CD14-positive monocyte (primary cell): ENCODE measurements at regions not wholly inside any gene's neighbourhood (a gene's known extent, or its start where the extent isn't known, plus 50 kb on each side); places are given as distances from the start of the nearest gene placed in this dataset.
A peak's percentile ranks its signal among the peaks of the same experiment; 100 is the strongest.

Source experiments
- DNase-seq, 3 donors: peaks; one replicate each; pipeline ENCODE4 v3.0.0-alpha.2; 2011 to 2022
- H2AFZ ChIP-seq: 2 replicates; pipeline ENCODE4 v1.6.0; 2012; ENCODE audit warnings: mild to moderate bottlenecking, low read depth, low read length, inconsistent platforms; ENCODE audit not compliant: insufficient read depth, poor library complexity, severe bottlenecking
- H3K27ac ChIP-seq, 2 donors: 1 replicate in 1 of 2; 2 replicates in 1 of 2; pipeline ENCODE4 v1.5.1; 2012 to 2013; ENCODE audit warnings: low read length in 2 of 2, control low read depth in 1 of 2, inconsistent platforms in 1 of 2, low read depth in 1 of 2, mild to moderate bottlenecking in 1 of 2
- H3K27me3 ChIP-seq, 2 donors: one replicate each; pipeline versions ENCODE4 v1.6.0 to v1.6.1; 2011 to 2013; ENCODE audit warnings: low read length in 2 of 2; ENCODE audit not compliant: control insufficient read depth in 2 of 2, insufficient read depth in 2 of 2
- H3K36me3 ChIP-seq, 2 donors: replicated peaks in 1 of 2; 1 replicate in 1 of 2; 2 replicates in 1 of 2; pipeline versions ENCODE4 v1.5.1 to v1.6.1; 2012 to 2013; ENCODE audit warnings: low read length in 2 of 2, control low read depth in 1 of 2, inconsistent platforms in 1 of 2, mild to moderate bottlenecking in 1 of 2; ENCODE audit not compliant: insufficient read depth in 2 of 2, control insufficient read depth in 1 of 2
- H3K4me1 ChIP-seq, 2 donors: 1 replicate in 1 of 2; 2 replicates in 1 of 2; pipeline versions ENCODE4 v1.5.1 to v1.6.1; 2012 to 2013; ENCODE audit warnings: low read length in 2 of 2, control low read depth in 1 of 2, inconsistent platforms in 1 of 2, mild to moderate bottlenecking in 1 of 2, moderate library complexity in 1 of 2; ENCODE audit not compliant: insufficient read depth in 2 of 2, control insufficient read depth in 1 of 2
- H3K4me2 ChIP-seq: replicated peaks from 2 replicates; pipeline ENCODE3; 2012; ENCODE audit warnings: low read length, moderate library complexity, mild to moderate bottlenecking; ENCODE audit not compliant: poor library complexity, severe bottlenecking; ENCODE audit errors: extremely low read depth
- H3K4me3 ChIP-seq, 3 experiments: fragments of 200-600 bp in 1 of 3; sonication (generic) in 1 of 3; replicated peaks in 1 of 3; 1 replicate in 2 of 3; 2 replicates in 1 of 3; pipeline ENCODE4 v1.5.1; 2011 to 2013; ENCODE audit warnings: low read length in 3 of 3, mild to moderate bottlenecking in 3 of 3, control low read depth in 2 of 3, low read depth in 2 of 3, inconsistent platforms in 1 of 3, moderate library complexity in 1 of 3
- H3K79me2 ChIP-seq: 2 replicates; pipeline ENCODE4 v1.6.0; 2012; ENCODE audit warnings: mild to moderate bottlenecking, control low read depth, inconsistent platforms, low read length, moderate library complexity; ENCODE audit not compliant: insufficient read depth
- H3K9ac ChIP-seq: 2 replicates; pipeline ENCODE4 v1.6.0; 2017; ENCODE audit warnings: low read length, mild to moderate bottlenecking; ENCODE audit not compliant: insufficient read depth, poor library complexity, severe bottlenecking
- H3K9me3 ChIP-seq, 2 donors: replicated peaks in 1 of 2; 1 replicate in 1 of 2; 2 replicates in 1 of 2; pipeline versions ENCODE4 v1.5.1 to v1.6.1; 2012 to 2013; ENCODE audit warnings: low read length in 2 of 2, control low read depth in 1 of 2; ENCODE audit not compliant: control insufficient read depth in 1 of 2, insufficient read depth in 1 of 2
- H4K20me1 ChIP-seq: 2 replicates; pipeline ENCODE4 v1.6.0; 2012; ENCODE audit warnings: mild to moderate bottlenecking, low read length, control low read depth, moderate library complexity; ENCODE audit not compliant: insufficient read depth
- H3K27ac Mint-ChIP-seq, 7 donors: one replicate each; pipeline ENCODE4 v1.8.0; 2020; ENCODE audit warnings: mild to moderate bottlenecking in 7 of 7, mixed read lengths in 7 of 7, moderate library complexity in 6 of 7, inconsistent platforms in 2 of 7
- H3K27me3 Mint-ChIP-seq, 3 donors: one replicate each; pipeline ENCODE4 v1.8.0; 2021 to 2022; ENCODE audit warnings: low read depth in 3 of 3, mild to moderate bottlenecking in 3 of 3, mixed read lengths in 3 of 3, moderate library complexity in 3 of 3, inconsistent platforms in 1 of 3
- H3K36me3 Mint-ChIP-seq, 2 donors: one replicate each; pipeline ENCODE4 v1.8.0; 2020; ENCODE audit warnings: mixed read lengths in 2 of 2, inconsistent platforms in 1 of 2, mild to moderate bottlenecking in 1 of 2
- H3K4me1 Mint-ChIP-seq: one replicate; pipeline ENCODE4 v1.8.0; 2020; ENCODE audit warnings: mild to moderate bottlenecking, mixed read lengths
- H3K4me3 Mint-ChIP-seq, 2 donors: one replicate each; pipeline ENCODE4 v1.8.0; 2020; ENCODE audit warnings: mild to moderate bottlenecking in 2 of 2, mixed read lengths in 2 of 2, moderate library complexity in 1 of 2
- H3K9me3 Mint-ChIP-seq, 7 donors: one replicate each; pipeline ENCODE4 v1.8.0; 2020 to 2022; ENCODE audit warnings: mixed read lengths in 7 of 7, mild to moderate bottlenecking in 6 of 7, moderate library complexity in 6 of 7, inconsistent platforms in 2 of 7
- whole genome bisulfite sequencing: methylation state at CpG from one replicate; pipeline ENCODE4 v1.1.5; 2013; ENCODE audit warnings: missing lambda C conversion rate; ENCODE audit not compliant: insufficient coverage; 5-methylcytosine and 5-hydroxymethylcytosine counted together
- intact Hi-C, 2 donors: fragments of 100-400 bp; cut with micrococcal nuclease; formaldehyde crosslinking; loops; one replicate each; pipeline versions ENCODE4 v1.15.0 to v1.15.1; 2023
- TF ChIP-seq, protein P1 (sequence below): fragments of 200-600 bp; IDR thresholded peaks from one replicate; pipeline ENCODE4 v1.8.0; 2022; ENCODE audit warnings: antibody characterized with exemption, mild to moderate bottlenecking

DNA sequence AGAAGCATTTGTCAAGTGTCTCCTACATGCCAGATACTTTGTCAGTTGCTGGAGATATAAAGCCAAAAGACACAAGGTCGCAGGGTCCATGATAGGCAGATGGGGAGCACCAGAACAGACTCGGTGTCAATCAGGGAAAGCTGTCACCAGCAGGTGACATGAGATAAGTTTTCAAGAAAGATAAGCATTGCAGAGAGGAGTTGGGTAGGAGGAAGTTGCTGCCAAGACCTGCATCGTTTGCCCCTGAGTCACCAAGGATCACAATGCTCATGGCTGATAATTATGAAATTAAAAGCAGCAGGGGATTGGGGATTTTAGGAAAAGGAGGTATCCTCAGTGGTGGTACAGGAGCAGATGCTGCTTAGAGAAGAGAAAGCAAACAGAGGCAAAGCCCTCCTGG is 551.1 kb upstream of the CDH11 start:
- Histone ChIP-seq H3K36me3 (no peaks in the 10 kb centered on the region), H3K9me3 (no peaks in the 10 kb centered on the region), H4K20me1 (no peaks in the 10 kb centered on the region), H3K27me3 (no peaks in the 10 kb centered on the region), H3K79me2 (no peaks in the 10 kb centered on the region), H3K4me3 (no peak overlapping the region), H3K4me1 (peaks cover 0 to 9% of the 10 kb centered on the region in 2 donors), H2AFZ (no peak overlapping the region), H3K9ac (no peak overlapping the region), H3K4me2 (no peak overlapping the region), H3K27ac (no peak overlapping the region)
- Mint-ChIP-seq H3K4me3 (no peak overlapping the region), H3K27ac (no peak overlapping the region), H3K36me3 (no peaks in the 10 kb centered on the region), H3K27me3 (peaks cover 0 to 4% (median 2%) of the 10 kb centered on the region in 3 donors), H3K4me1 (peaks cover 10% of the 10 kb centered on the region), H3K9me3 (peaks cover 0 to 4% (median 0%) of the 10 kb centered on the region in 7 donors)
- TF ChIP-seq, protein P1, sequence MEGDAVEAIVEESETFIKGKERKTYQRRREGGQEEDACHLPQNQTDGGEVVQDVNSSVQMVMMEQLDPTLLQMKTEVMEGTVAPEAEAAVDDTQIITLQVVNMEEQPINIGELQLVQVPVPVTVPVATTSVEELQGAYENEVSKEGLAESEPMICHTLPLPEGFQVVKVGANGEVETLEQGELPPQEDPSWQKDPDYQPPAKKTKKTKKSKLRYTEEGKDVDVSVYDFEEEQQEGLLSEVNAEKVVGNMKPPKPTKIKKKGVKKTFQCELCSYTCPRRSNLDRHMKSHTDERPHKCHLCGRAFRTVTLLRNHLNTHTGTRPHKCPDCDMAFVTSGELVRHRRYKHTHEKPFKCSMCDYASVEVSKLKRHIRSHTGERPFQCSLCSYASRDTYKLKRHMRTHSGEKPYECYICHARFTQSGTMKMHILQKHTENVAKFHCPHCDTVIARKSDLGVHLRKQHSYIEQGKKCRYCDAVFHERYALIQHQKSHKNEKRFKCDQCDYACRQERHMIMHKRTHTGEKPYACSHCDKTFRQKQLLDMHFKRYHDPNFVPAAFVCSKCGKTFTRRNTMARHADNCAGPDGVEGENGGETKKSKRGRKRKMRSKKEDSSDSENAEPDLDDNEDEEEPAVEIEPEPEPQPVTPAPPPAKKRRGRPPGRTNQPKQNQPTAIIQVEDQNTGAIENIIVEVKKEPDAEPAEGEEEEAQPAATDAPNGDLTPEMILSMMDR, result no peak
- WGBS, result 32% methylated on average over 3 of the region's 3 CpGs
- intact Hi-C loops, result no loop called here
- no peak for DNase-seq

DNA sequence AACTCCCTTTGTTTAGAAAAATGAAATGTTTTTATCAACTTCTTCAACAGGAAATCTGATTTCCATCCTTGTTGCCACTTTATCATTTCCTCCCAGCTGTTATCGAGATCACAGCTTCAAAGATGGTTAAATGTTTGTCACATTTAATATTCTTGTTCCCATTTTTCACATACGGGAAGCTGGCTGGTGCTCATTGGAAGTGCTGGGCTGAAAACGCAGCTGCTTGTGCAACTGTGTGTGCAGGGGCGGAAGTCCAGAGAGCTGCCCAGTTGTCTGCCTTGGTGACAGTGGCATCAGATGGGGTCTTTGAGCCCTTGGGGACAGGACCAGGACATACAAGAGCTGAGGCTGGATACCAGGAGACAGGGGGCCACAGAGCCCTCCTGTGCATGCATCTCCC is 549.2 kb upstream of the CDH11 start:
- no peaks in the 10 kb centered on the region for H3K9me3 ChIP-seq
- Mint-ChIP-seq H3K27ac (no peak overlapping the region), H3K4me1 (peaks cover 10% of the 10 kb centered on the region), H3K27me3 (peaks cover 1 to 4% (median 2%) of the 10 kb centered on the region in 3 donors), H3K36me3 (no peaks in the 10 kb centered on the region), H3K4me3 (no peak overlapping the region), H3K9me3 (peaks cover 0 to 4% (median 0%) of the 10 kb centered on the region in 7 donors)
- peaks cover 0 to 9% of the 10 kb centered on the region in 2 donors for H3K4me1 ChIP-seq
- DNase-seq, result peak in 1 of 3 donors; percentile 24
- no peak overlapping the region for H3K4me3 ChIP-seq
- H3K27me3 ChIP-seq, result no peaks in the 10 kb centered on the region
- no peaks in the 10 kb centered on the region for H3K36me3 ChIP-seq
- no peak overlapping the region for H2AFZ ChIP-seq
- intact Hi-C loops, result no loop called here
- no peak overlapping the region for H3K9ac ChIP-seq
- TF ChIP-seq, protein P1, result no peak
- H3K79me2 ChIP-seq, result no peaks in the 10 kb centered on the region
- WGBS, result 4% methylated on average over 3 of the region's 4 CpGs
- H4K20me1 ChIP-seq, result no peaks in the 10 kb centered on the region
- H3K4me2 ChIP-seq, result no peak overlapping the region
- H3K27ac ChIP-seq, result no peak overlapping the region
